ENCODE measurements at regions not wholly inside any gene's neighbourhood (a gene's known extent, or its start where the extent isn't known, plus 50 kb on each side); places are given as distances from the start of the nearest gene placed in this dataset.
"Not testable (repeated sequence)": the region's sequence is repeated elsewhere in the genome, so short reads cannot be mapped to it uniquely, and the experiment has no call there.

DNA sequence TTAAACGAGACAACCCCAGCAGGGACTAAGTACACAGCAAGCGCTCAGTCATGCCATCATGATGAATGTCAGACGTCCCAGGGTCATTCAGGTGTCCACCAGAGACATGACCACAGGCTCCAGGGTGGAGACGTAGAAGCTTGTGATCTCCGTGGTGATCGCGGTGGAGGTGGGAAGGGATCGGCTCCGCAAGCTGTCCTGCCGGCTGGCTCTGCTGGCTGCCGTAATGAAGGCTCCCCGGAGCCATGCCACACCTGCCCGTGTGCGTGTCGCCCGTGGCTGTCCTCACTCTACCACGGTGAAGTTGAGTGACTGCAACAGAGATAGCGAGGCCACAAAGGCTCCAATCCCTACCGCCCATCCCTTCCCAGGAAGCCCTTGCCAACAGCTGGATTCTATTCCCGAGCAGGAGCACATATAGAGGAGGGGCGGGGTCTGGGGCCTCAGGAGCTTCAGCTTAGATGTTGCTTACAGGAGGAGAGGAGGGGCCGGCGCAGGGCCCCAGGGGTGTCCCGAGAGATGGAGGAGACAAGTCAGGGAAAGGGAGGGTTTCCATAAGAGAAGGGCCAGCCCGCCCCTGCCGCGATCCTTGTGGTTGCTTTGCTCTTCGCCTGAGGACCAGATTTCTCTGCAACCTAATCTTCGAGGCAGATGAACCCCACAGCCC, 332.6 kb upstream of the SFSWAP start:
- DNase-seq (ENCODE audit: low spot score), result no peak

DNA sequence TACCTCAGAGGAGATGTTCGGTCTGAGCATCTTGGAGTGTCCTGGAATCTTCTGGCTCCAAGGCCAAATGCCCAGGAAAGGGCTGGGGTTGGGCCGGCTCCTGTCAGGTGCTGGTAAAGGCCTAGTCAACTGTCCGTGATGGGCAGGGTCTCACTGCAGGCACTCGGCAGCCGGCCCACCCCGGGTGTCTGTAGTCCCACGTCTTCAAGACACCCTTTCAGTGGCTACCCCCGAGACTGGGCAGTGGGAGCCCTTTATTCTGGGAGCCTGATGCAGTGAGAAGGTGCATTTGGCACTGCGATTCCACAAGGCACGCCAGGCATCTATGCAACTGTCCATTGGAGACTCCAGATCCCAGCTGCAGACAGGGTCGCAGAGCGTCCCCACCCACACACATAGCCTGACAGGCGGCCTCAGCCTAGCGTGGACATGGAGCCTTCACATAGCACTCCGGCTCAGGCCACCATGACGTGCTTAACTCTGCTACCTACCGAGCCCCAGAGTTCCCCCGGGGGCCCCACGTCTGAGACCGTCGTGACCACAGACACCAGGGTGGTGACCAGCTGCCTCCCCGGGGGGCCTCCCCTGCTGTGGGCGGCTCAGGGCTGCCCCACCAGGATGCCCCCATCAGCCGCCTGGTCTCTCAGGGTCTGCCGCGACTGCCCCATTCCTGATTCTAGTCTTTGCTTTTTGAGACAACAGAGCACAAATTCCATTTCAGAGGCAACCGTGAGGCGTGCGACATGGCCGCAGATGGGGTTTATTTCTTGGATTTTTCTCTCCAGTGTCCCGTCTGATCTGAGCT, 331.8 kb upstream of the SFSWAP start:
- no peak for DNase-seq (ENCODE audit: low spot score)

DNA sequence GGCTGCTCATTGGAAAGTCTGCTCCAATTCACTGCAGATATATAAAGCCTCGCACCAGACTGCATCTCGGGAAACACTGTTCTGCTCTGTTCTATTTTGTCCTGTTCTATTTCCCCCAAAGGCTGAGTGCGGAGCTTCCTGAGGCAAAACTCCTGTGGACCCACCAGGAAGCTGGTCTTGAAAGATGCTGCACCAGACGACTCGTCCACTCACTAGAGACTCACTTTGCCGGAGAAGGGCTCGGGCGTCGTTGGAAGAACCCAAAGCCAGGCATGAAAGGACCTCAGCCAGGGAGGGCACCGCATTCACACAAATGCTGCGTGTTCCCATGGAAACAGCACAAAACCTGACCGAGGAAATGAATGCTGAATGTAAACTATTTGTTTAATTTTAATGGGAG, 331.2 kb upstream of the SFSWAP start:
- no peak for DNase-seq (ENCODE audit: low spot score)

DNA sequence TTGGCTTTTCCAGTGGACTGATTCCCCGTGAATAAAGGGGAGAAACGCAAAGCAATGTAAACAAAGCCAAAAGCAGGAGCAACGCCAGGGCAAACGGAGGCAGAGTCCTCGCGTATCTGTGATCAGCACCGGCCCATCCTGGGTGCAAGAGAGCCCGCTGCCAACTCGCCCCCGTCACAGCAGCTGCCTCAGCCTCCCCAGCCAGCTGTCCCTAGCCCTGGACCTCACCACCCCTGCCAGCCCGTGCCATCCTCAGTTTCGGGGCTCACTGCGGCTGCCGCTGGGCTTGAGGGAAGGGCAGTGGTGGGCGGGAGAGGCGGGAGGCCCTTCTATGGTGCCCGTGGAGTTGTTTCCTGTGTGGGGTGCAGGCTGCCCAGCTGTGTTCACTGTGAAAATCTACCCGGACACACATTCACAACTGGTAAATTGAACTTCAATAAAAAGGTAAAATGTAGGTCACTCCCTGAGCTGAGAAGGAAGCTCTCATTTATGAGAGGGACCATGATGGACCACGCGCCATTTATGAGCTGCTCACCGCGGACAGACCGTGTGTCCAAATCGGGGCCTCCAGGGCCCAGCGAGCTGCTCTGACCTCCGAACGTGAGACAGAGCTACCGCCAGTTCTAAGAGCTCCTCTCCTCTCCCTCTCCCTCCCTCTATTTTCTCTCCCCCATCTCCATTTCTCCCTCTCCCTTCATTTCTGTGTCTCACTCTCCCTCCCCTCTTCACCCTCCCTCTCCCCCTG, 330.5 kb upstream of the SFSWAP start:
- DNase-seq (ENCODE audit: low spot score), result no peak

DNA sequence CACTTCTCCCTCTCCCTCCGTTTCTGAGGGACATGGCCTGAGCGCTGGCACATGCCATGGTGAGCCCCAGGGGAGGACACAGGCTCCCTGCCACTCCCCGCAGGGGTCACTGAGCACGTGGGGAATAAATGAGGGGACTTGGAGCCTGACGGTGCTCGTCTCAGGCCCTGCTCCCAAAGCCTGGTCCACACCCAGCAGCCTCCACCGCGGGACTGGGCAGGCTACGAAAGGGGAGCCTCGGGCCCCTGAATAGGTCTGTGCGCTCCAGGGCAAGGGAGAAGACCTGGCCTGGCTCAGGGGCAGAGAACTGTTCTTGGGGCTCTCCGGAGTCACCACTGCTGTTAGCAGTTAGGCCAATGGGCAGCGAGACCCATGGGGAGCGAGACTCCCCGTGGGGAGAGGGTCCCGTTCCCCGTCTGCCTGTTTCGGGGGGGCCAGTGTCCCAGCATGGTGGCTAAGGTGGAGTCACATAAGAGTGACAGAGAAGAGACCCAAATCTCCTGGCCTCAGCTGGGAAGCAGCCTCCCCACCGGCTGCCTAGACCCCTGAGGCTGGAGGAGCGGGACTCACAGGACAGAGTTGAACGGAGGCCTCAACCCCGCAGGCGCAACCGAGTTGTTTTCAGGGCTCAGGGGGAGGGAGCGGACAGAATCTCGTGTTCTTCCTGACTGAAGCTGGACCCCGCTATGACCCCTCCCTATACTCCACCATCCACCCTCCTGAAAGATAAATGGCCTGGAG, 329.8 kb upstream of the SFSWAP start:
- DNase-seq (ENCODE audit: low spot score), result no peak

DNA sequence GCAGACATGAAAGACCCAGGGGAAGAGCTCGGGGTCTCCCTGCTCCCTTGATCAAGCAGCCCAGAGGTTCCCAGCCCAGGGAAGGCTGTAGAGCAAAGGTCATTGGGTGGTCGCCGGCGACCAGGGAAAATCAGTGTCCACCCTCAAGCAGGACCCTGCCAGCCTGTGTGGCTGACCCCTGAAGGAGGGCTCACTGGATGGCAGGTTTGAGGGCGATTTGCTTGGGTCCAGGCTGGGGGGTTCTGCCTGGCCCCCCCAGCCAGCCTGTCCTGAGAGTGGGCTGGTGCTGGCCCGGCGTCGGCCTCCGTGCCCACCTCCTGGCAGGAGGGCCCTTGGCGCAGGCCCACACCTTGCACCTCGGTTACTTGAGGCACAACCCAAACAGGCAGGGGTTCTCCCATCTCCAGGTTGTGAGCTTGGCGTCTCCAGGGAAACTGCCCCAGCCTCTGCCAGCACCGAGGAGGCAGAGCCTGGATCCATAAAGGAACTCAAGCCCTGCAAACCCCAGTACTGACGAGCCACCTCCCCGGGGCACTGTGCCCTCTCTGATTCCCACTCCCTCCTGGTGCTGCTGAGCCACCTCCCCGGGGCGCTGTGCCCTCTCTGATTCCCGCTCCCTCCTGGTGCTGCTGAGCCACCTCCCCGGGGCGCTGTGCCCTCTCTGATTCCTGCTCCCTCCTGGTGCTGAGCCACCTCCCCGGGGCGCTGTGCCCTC, 329.0 kb upstream of the SFSWAP start:
- no peak for DNase-seq (ENCODE audit: low spot score)

DNA sequence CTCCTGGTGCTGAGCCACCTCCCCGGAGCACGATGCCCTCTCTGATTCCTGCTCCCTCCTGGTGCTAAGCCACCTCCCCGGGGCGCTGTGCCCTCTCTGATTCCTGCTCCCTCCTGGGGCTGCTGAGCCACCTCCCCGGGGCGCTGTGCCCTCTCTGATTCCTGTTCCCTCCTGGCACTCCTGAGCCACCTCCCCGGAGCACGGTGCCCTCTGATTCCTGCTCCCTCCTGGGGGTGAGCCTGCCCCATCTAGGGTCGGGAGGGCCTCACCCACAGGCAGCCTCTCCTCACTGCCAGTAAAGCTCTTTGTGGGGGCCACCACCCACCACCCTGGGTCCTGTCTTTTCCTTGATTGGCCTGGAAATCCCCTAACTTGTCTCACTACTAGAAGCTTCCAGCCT, 327.6 kb upstream of the SFSWAP start:
- DNase-seq (ENCODE audit: low spot score), result no peak

DNA sequence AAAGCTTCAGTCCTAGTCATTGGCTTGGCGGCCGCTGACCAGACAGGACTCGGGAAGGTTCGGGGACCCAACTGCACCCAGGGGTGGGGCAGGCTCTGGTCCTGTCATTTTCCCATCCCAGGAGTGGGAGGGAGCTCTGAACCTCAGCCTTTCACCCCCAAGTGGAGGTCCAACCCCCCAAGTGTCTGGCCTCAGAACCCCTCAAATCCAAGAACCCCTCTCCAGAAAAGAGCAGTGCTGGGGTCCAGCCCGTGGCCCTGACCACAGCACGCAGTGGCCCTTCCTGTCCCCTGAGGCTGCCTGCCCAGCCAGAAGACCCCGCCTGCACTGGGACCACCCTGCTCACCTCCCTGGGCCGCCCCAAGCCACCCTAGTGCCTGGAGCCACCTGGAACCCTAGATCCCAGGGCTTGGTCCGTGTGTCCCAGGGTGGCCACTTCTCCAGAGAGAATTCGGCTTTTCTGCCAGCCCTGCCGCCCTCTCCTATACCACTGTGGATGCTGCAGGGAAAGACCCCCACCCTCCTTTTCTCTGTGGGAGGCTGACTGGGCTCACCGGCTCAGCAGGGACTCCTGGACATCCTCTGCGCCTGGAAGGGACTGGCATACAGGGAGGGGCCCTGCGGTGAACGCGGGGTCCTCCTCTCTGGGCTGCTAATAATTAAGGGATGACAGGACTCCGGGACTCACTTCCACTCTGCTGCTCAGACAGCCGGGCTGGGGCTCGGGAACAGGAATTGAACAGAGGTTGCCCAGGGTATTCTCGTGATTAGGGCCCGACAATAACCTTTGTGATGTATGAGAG, 326.9 kb upstream of the SFSWAP start:
- no peak for DNase-seq (ENCODE audit: low spot score)

DNA sequence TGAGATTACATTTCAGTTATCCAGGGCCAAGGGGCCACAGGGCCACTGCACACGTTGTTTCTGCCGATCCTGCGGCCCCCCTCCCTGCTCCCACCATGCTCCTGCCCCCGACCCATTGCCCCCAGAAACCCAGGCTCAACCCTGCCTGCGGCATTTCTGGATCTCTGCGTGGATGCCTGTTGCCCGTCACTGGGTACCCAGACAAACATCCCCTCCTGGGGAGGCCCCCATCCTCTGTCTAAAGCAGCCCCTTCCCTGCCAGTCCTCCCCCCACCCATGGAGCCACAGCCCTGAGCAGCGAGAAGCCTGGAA, 326.4 kb upstream of the SFSWAP start:
- no peak for DNase-seq (ENCODE audit: low spot score)

DNA sequence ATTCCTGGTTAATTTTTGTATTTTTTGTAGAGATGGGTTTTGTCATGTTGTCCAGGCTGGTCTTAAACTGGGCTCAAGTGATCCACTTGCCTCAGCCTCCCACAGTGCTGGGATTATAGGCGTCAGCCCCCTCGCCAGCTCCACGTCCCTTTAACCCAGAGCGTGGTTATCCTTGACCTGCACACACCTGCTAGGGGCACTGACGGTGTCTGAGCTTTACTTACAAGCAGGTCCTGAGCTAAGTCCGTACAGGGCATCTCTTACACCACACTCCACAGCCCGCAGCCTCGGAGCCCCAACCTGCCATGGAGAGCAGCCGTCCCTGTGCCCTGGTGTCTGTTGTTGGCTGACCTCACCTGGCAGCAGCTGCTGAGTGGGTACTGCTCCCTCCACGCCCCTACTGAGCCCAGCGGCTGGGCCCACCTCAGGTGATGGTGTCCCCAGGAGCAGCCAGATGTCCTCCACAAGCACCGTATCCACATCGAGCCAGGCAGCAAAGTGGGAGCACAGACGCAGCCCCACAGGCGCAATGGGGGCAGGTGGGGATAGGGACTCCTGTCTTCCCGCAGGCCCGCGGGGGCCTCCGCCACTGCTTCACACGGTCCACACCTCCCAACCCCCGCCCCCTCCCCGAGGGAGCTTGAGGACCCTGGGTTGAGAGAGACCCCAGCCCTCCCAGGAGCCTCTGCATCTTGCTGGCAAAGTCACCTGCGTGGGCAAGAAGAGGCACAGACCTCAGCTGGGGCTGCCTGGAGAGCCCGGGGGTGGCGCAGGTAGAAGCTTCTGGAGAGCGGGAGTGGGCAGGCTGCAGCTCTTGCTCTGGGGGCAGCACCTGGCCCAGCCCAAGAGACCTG, 325.4 kb upstream of the SFSWAP start:
- no peak for DNase-seq (ENCODE audit: low spot score)

DNA sequence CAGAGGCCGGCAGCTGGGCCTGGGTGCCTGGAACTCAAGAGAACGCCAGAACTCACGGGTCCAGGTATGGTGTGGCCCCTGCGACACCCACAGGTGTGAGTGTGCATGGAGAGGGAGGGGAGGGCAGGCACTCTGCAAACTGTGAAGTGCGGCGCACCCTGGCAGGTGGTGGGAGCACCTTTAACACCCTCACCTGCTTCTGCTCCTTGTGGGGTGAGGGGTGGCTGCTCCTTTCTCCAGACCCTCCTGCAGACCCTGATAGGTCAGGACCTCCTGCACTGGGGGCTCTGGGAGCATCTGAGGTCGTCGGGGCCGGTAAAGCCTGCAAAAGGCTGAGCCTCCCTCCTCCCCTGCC, 324.7 kb upstream of the SFSWAP start:
- DNase-seq (ENCODE audit: low spot score), result no peak

DNA sequence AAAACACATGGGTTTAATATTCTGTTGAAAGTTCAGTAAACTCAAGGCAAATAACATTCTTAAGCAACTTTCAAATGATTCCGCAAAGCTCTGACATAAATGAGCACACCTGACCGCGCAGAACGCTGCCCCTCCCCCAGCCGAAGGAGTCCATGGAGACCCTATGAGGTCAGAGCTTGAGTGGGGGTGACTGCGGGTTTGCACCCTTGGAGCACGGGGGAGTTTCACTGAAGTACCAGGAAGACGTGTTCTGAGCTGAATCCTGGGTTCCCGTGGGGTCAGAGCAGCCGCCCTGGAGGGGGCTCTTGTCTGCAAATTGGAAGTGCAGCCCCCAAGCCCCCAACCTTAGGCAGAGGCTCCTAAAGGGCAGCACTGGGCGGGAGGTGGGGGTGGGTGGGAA, 324.1 kb upstream of the SFSWAP start:
- DNase-seq (ENCODE audit: low spot score), result no peak

DNA sequence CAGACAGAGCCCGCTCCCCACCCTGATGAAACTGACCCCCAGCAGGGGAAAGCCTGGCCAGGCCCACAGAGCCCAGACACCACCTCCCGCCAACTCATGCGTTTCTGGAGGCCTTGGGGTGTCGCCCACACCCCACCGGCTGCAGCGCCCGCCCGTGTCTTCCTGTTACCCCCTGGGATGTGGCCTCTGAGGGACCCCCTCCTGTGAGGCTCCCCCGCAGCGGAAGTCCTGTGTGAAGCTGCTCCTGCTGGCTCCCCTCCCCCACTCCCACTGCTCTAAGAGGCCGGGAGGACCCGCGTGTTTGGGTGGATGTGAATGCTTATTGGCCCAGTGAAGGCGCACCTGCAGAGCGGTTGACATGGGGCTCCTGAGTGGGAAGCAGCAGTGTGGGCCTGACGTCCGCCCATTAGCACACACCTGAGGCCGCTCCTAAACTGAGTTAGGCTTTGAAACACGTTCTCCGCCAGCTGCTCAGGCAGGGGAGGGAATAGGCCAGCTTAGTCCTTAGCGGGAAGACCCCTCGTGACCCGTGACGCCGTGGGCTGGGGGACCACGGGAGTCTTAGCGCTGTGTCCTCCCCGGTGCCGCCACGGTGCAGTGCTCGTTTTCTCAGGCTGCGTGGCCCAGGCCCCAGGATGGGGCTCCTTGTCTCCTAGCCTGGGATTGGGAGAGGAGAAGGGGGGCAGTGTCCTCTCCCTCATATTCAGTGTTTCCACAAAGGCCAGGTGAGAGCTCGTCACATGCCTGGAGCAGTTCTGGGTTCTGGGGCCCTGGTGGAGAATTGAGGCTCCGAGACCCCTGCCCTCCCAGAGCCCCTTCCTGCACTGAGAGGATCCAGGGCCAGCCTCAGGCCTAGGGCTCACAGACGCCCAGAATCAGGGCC, 323.4 kb upstream of the SFSWAP start:
- no peak for DNase-seq (ENCODE audit: low spot score)

DNA sequence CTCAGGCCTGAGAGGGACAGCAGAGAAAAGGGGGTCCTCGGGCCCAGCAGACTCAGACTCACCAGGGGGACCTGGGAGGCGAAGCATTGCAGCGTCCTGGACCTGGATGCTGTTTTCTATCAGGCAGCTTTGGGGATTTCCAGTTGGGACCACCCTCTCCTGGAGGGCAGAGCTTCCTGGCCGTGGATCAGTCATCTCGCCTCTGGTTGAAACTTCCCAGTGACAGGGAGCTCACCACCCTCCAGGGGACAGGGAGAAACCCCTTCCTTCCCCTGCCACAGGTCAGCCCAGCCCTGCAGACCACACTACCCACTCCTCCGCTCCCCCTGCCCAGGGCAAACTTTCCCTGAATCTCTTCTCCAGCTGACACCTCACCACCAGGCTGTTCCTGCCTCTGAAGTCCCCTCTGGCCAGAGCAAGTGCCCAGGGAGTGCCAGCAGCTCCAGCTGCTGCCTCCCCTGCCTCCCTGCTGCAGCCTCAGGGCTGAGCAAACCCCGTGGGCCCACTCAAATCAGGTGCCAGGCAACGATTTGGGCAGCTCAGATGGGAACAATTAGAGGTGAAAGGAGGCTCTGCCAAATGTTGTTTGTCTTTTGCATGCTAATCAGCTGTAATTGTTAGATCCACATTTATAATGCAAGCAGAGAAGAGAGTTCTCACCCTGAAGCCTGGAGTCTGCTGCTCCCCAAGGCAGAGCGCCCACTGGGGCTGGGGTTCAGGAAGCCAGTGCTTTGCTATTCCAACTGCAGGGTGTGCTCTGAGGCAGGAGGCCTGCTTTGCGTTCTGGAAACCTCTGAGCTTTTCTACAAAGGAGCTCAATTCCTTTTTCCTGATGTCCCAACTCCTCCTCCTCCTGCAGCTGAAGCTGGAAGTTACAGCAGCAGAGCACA, 322.5 kb upstream of the SFSWAP start:
- not testable (repeated sequence) for DNase-seq (ENCODE audit: low spot score)

DNA sequence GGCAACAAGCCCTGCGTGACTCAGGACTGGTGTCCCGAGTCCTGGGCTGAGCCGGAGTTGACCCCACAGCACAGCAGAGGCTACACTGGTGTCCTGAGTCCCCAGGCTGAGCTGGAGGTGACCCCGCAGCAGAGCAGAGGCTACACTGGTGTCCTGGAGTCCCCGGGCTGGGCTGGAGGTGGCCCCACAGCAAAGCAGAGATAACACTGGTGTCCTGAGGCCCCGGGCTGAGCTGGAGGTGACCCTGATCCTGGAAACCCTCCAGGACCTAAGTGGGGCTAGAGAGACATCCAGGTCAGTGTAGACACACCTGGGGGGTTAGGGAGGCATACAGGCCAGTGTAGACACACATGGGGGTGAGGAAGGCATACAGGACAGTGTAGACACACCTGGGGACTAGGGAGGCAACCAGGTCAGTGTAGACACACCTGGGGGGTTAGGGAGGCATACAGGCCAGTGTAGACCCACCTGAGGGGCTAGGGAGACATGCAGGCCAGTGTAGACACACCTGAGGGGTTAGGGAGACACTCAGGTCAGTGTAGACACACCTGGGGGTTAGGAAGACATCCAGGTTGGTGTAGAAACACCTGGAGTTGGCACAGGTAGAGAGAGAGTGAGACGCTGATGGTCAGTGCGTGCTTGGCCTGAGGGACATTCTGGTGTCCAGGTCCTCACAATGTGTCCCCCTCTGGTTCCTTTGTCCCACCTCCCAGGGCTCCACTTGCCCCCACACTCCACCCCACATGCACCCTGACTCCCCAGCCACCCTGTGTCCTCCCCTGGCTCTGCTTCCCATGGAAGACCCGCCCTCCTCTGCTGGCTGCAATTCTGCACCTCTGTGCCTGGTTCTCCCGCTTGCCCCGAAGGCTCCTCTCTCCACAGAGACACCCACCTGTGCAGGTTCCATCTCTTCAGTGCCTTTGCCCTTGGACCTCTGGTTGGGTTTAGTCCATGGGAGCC, 321.6 kb upstream of the SFSWAP start:
- DNase-seq (ENCODE audit: low spot score), result no peak

DNA sequence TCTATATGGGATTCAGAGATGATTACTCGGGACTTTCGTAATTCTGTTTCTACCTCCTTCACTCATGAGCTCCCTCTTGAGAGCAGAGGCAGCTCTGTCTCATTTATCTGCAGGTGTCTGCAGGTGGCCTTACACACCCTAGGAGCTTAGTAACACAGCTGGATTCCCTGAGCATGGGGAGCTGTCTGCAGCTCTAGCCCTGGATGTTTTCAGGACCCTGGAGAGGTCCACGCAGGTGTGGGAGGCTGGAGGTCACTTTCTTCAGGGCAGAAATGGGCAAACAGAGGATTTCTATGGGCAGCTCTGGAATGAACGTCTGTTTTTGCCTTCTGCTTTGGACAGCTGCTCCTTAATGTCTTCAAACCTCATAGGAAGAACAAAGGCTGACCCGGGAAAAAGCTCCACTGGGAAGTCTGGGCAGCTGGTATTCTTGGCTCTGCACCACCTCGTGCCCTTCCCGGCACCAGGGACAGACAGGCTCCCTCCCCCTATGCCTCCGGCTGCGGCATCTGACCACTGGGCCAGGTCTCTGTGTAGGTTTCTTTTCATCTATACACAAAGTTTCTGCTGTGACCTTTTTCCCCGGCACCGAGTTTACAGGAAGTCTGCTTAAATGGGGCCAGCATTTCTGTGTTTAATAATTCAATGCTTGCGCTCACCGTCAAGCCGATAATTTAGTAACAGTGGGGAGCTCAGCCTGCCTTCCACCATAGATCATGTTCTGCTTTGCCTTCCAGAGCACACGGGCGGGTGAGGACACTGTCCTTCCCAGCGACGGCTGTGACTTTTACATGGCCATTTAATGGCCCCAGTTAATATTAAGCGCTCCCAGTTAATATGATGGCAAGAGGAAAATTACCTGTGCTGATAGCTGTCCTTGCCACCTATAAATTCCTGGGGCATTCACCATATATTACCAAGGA, 320.2 kb upstream of the SFSWAP start:
- no peak for DNase-seq (ENCODE audit: low spot score)
